Epithelial cell of esophagus (primary cell): ENCODE measurements at regions not wholly inside any gene's neighbourhood (a gene's known extent, or its start where the extent isn't known, plus 50 kb on each side); places are given as distances from the start of the nearest gene placed in this dataset.

Experiments used
- DNase-seq: peaks from one replicate; pipeline ENCODE4 v3.0.0; 2010; ENCODE audit warnings: low read depth
- H3K4me3 ChIP-seq: 2 replicates; pipeline ENCODE4 v1.5.1; 2011; ENCODE audit warnings: mild to moderate bottlenecking, low read length, control low read depth
- CTCF ChIP-seq: IDR thresholded peaks from 2 replicates; pipeline ENCODE4 v1.5.1; 2011; ENCODE audit warnings: low read depth, mild to moderate bottlenecking, low read length, control low read depth, inconsistent platforms; ENCODE audit not compliant: insufficient read depth; ENCODE audit errors: missing control alignments

- TF ChIP-seq CTCF = no peak
- no peak overlapping the region for H3K4me3 ChIP-seq
- DNase-seq = peak; percentile 46
Measured at GRCh38 chr13:36531746-36532486, 99.6 kb downstream of the CCNA1 start.

GRCh38 chr13:36533806-36534205 lies 101.5 kb downstream of the CCNA1 start:
- DNase-seq = peak; percentile 92
- TF ChIP-seq CTCF = no peak
- H3K4me3 ChIP-seq = no peak overlapping the region

GRCh38 chr13:36536546-36536945 lies 104.3 kb downstream of the CCNA1 start:
- TF ChIP-seq CTCF = no peak
- H3K4me3 ChIP-seq = no peak overlapping the region
- no peak for DNase-seq

GRCh38 chr13:36543671-36544070 lies 111.4 kb downstream of the CCNA1 start:
- TF ChIP-seq CTCF = no peak

GRCh38 chr13:36548129-36548528 lies 115.8 kb downstream of the CCNA1 start:
- H3K4me3 ChIP-seq = no peak overlapping the region
- DNase-seq = no peak
- no peak for TF ChIP-seq CTCF

More at GRCh38 chr13:36543671-36544070, 111.4 kb downstream of the CCNA1 start:
- DNase-seq = no peak
- no peak overlapping the region for H3K4me3 ChIP-seq

GRCh38 chr13:36549126-36549702 lies 116.9 kb downstream of the CCNA1 start:
- no peak for TF ChIP-seq CTCF
- no peak overlapping the region for H3K4me3 ChIP-seq
- DNase-seq = peak; percentile 53

- DNase-seq = no peak
- no peak overlapping the region for H3K4me3 ChIP-seq
- TF ChIP-seq CTCF = no peak
Measured at GRCh38 chr13:36549755-36550154, 117.5 kb downstream of the CCNA1 start.
